GM23338 (cell line): ENCODE measurements at regions not wholly inside any gene's neighbourhood (a gene's known extent, or its start where the extent isn't known, plus 50 kb on each side); places are given as distances from the start of the nearest gene placed in this dataset.

Source experiments
- ATAC-seq: fragments of 200-7000 bp; cut with Tn5 transposase; 3 replicates; pipeline ENCODE4 v1.9.1; 2020
- DNase-seq: peaks from one replicate; pipeline ENCODE4 v3.0.0-alpha.2; 2015; ENCODE audit warnings: low spot score
- H2AFZ ChIP-seq: fragments of 200-600 bp; sonication (generic); 2 replicates; pipeline ENCODE4 v1.8.0; 2016; ENCODE audit warnings: antibody characterized with exemption, mild to moderate bottlenecking, moderate library complexity
- H3F3A ChIP-seq: fragments of 200-600 bp; sonication (generic); replicated peaks from 2 replicates; pipeline ENCODE4 v1.8.0; 2017; ENCODE audit warnings: antibody characterized with exemption, mixed run types, low read depth
- H3K27ac ChIP-seq: fragments of 200-600 bp; sonication (generic); 2 replicates; pipeline ENCODE4 v1.6.1; 2016; ENCODE audit warnings: low read depth
- H3K27me3 ChIP-seq: fragments of 200-600 bp; sonication (generic); 2 replicates; pipeline ENCODE4 v1.8.0; 2016; ENCODE audit warnings: mild to moderate bottlenecking, mixed run types, moderate library complexity; ENCODE audit not compliant: insufficient read depth
- H3K36me3 ChIP-seq: fragments of 200-600 bp; sonication (generic); 2 replicates; pipeline ENCODE4 v1.8.0; 2016; ENCODE audit warnings: mild to moderate bottlenecking; ENCODE audit not compliant: insufficient read depth
- H3K4me1 ChIP-seq: fragments of 200-600 bp; sonication (generic); 2 replicates; pipeline ENCODE4 v1.8.0; 2016; ENCODE audit warnings: mild to moderate bottlenecking, moderate library complexity; ENCODE audit not compliant: insufficient read depth
- H3K4me2 ChIP-seq: fragments of 200-600 bp; sonication (generic); 2 replicates; pipeline ENCODE4 v1.7.1; 2017; ENCODE audit warnings: mixed run types
- H3K4me3 ChIP-seq: fragments of 200-600 bp; sonication (generic); 2 replicates; pipeline ENCODE4 v1.6.1; 2016; ENCODE audit warnings: mixed run types
- H3K79me2 ChIP-seq: fragments of 200-600 bp; sonication (generic); replicated peaks from 2 replicates; pipeline ENCODE4 v1.8.0; 2017; ENCODE audit warnings: mild to moderate bottlenecking; ENCODE audit not compliant: insufficient read depth
- H3K9me2 ChIP-seq: fragments of 200-600 bp; sonication (generic); 2 replicates; pipeline ENCODE4 v1.8.0; 2017; ENCODE audit not compliant: insufficient read depth
- H4K20me1 ChIP-seq: fragments of 200-600 bp; sonication (generic); replicated peaks from 2 replicates; pipeline ENCODE4 v1.8.0; 2017; ENCODE audit warnings: mild to moderate bottlenecking; ENCODE audit not compliant: insufficient read depth
- H3K27ac Mint-ChIP-seq: 2 replicates; pipeline ENCODE4 v1.8.0; 2020; ENCODE audit warnings: inconsistent platforms, mild to moderate bottlenecking, moderate library complexity, mixed read lengths
- H3K27me3 Mint-ChIP-seq: 3 replicates; pipeline ENCODE4 v1.8.0; 2022; ENCODE audit warnings: low read depth, mild to moderate bottlenecking, moderate library complexity, mixed read lengths, inconsistent platforms; ENCODE audit not compliant: insufficient read depth, poor library complexity
- H3K36me3 Mint-ChIP-seq: 3 replicates; pipeline ENCODE4 v1.8.0; 2021; ENCODE audit warnings: low read depth, mild to moderate bottlenecking, inconsistent platforms, moderate library complexity, mixed read lengths
- H3K4me1 Mint-ChIP-seq: 3 replicates; pipeline ENCODE4 v1.8.0; 2020; ENCODE audit warnings: mild to moderate bottlenecking, inconsistent platforms, mixed read lengths
- H3K4me3 Mint-ChIP-seq: 3 replicates; pipeline ENCODE4 v1.8.0; 2021; ENCODE audit warnings: moderate library complexity, mild to moderate bottlenecking, inconsistent platforms, mixed read lengths
- H3K9me3 Mint-ChIP-seq: 3 replicates; pipeline ENCODE4 v1.8.0; 2020; ENCODE audit warnings: moderate library complexity, mild to moderate bottlenecking, inconsistent platforms, mixed read lengths
- CREB1 ChIP-seq: fragments of 250-450 bp; sonication (Bioruptor Pico); IDR thresholded peaks from 2 replicates; pipeline ENCODE4 v1.5.0; 2020; ENCODE audit warnings: low read depth, mild to moderate bottlenecking, moderate library complexity
- CTCF ChIP-seq, 2 experiments: fragments of 200-600 bp in 1 of 2; sonication (generic) in 1 of 2; conservative IDR thresholded peaks; 2 replicates each; pipeline versions ENCODE4 v1.5.1 to v1.6.1; 2016 to 2017; ENCODE audit warnings: antibody characterized with exemption in 2 of 2, low read depth in 2 of 2, mild to moderate bottlenecking in 2 of 2, moderate library complexity in 1 of 2
- ETS1 ChIP-seq: IDR thresholded peaks from 2 replicates; pipeline ENCODE4 v1.6.1; 2016; ENCODE audit warnings: antibody characterized with exemption
- EZH2 ChIP-seq: fragments of 200-600 bp; sonication (generic); IDR thresholded peaks from one replicate; pipeline ENCODE4 v1.8.0; 2017; ENCODE audit warnings: antibody characterized with exemption, mild to moderate bottlenecking, low read depth; ENCODE audit not compliant: unreplicated experiment
- EZH2phosphoT487 ChIP-seq: fragments of 200-600 bp; sonication (generic); IDR thresholded peaks from one replicate; pipeline ENCODE4 v1.8.1; 2018; ENCODE audit warnings: antibody characterized with exemption; ENCODE audit not compliant: unreplicated experiment
- JUNB ChIP-seq: IDR thresholded peaks from one replicate; pipeline ENCODE4 v1.6.1; 2016; ENCODE audit warnings: antibody characterized with exemption; ENCODE audit not compliant: unreplicated experiment
- NANOG ChIP-seq: IDR thresholded peaks from 2 replicates; pipeline ENCODE4 v1.6.1; 2016; ENCODE audit warnings: antibody characterized with exemption, borderline replicate concordance
- POLR2AphosphoS5 ChIP-seq: IDR thresholded peaks from 2 replicates; pipeline ENCODE4 v1.6.1; 2016; ENCODE audit warnings: antibody characterized with exemption, low read depth
- REST ChIP-seq: IDR thresholded peaks from one replicate; pipeline ENCODE4 v1.6.1; 2018; ENCODE audit warnings: antibody characterized with exemption; ENCODE audit not compliant: unreplicated experiment
- STAT1 ChIP-seq: IDR thresholded peaks from one replicate; pipeline ENCODE4 v1.6.1; 2016; ENCODE audit warnings: antibody characterized with exemption; ENCODE audit not compliant: unreplicated experiment
- ZNF114 ChIP-seq: fragments of 250-450 bp; sonication (Bioruptor Pico); IDR thresholded peaks from 2 replicates; pipeline ENCODE4 v1.5.0; 2020; ENCODE audit warnings: mild to moderate bottlenecking, moderate library complexity
- ZNF331 ChIP-seq: fragments of 250-450 bp; sonication (Bioruptor Pico); IDR thresholded peaks from 2 replicates; pipeline ENCODE4 v1.5.0; 2020; ENCODE audit warnings: low read depth, mild to moderate bottlenecking, moderate library complexity
- ZNF462 ChIP-seq: fragments of 250-450 bp; sonication (Bioruptor Pico); IDR thresholded peaks from 2 replicates; pipeline ENCODE4 v1.5.0; 2020; ENCODE audit warnings: mild to moderate bottlenecking, moderate library complexity

GRCh38 chr18:77617694-77618093, 368.0 kb downstream of the GALR1 start:
- H3K4me3 Mint-ChIP-seq, result no peak overlapping the region
- Histone ChIP-seq H3K27me3 (no peaks in the 10 kb centered on the region), H4K20me1 (no peaks in the 10 kb centered on the region), H3K4me1 (no peaks in the 10 kb centered on the region), H2AFZ (no peak overlapping the region), H3K4me2 (no peak overlapping the region), H3K36me3 (no peaks in the 10 kb centered on the region), H3K4me3 (no peak overlapping the region), H3K79me2 (no peaks in the 10 kb centered on the region), H3K9me2 (0 out of 2 replicates have a peak, but pooled peaks cover 8% of the 10 kb centered on the region), H3F3A (no peaks in the 10 kb centered on the region), H3K27ac (no peak overlapping the region)
- no peaks in the 10 kb centered on the region for H3K4me1 Mint-ChIP-seq
- no peak for DNase-seq
- H3K9me3 Mint-ChIP-seq, result no peaks in the 10 kb centered on the region; the same call in 1 of the 3 replicates
- H3K36me3 Mint-ChIP-seq, result no peaks in the 10 kb centered on the region
- ATAC-seq, result no peak
- H3K27me3 Mint-ChIP-seq, result peaks cover 6% of the 10 kb centered on the region
- TF ChIP-seq CTCF (conservative IDR thresholded peaks at IDR 0.05; ENCODE audit: low read depth in 2 of 2) (no peak), EZH2phosphoT487 (no peak), EZH2 (no peak), ETS1 (no peak), REST (no peak), POLR2AphosphoS5 (no peak), ZNF331 (CRISPR knock-in tag) (no peak), STAT1 (no peak), CREB1 (CRISPR knock-in tag) (no peak), JUNB (no peak), ZNF462 (CRISPR knock-in tag) (no peak), ZNF114 (no peak), NANOG (no peak)
- no peak overlapping the region for H3K27ac Mint-ChIP-seq
